IPS-NIHi7 (cell line): ENCODE measurements at regions not wholly inside any gene's neighbourhood (a gene's known extent, or its start where the extent isn't known, plus 50 kb on each side); places are given as distances from the start of the nearest gene placed in this dataset.

Source experiments
- DNase-seq: peaks from one replicate; pipeline ENCODE4 v3.0.0; 2012; ENCODE audit warnings: mixed read lengths; ENCODE audit errors: extremely low spot score

GRCh38 chr16:82567175-82567574, 59.6 kb upstream of the CDH13 start:
- DNase-seq = no peak

- DNase-seq = no peak
Measured at GRCh38 chr16:82563401-82563800, 63.4 kb upstream of the CDH13 start.

- no peak for DNase-seq
Measured at GRCh38 chr16:82562183-82562683, 64.5 kb upstream of the CDH13 start.

GRCh38 chr16:82560805-82561325, 65.9 kb upstream of the CDH13 start:
- peak; percentile 26 for DNase-seq

GRCh38 chr16:82544378-82545160, 82.2 kb upstream of the CDH13 start:
- DNase-seq = no peak

- no peak for DNase-seq
Measured at GRCh38 chr16:82542714-82543113, 84.1 kb upstream of the CDH13 start.

- no peak for DNase-seq
Measured at GRCh38 chr16:82541103-82541502, 85.7 kb upstream of the CDH13 start.

GRCh38 chr16:82535764-82536163, 91.0 kb upstream of the CDH13 start:
- no peak for DNase-seq

GRCh38 chr16:82535262-82535661, 91.5 kb upstream of the CDH13 start:
- no peak for DNase-seq

GRCh38 chr16:82533189-82533588, 93.6 kb upstream of the CDH13 start:
- DNase-seq = no peak

GRCh38 chr16:82530883-82531282, 95.9 kb upstream of the CDH13 start:
- DNase-seq = no peak

GRCh38 chr16:82527101-82527500, 99.7 kb upstream of the CDH13 start:
- DNase-seq = no peak

GRCh38 chr16:82524976-82525375, 101.8 kb upstream of the CDH13 start:
- DNase-seq = no peak

- no peak for DNase-seq
Measured at GRCh38 chr16:82523815-82524214, 103.0 kb upstream of the CDH13 start.

- no peak for DNase-seq
Measured at GRCh38 chr16:82522026-82522425, 104.7 kb upstream of the CDH13 start.

GRCh38 chr16:82518811-82519210, 108.0 kb upstream of the CDH13 start:
- no peak for DNase-seq

- no peak for DNase-seq
Measured at GRCh38 chr16:82514262-82514661, 112.5 kb upstream of the CDH13 start.

GRCh38 chr16:82510789-82511305, 115.9 kb upstream of the CDH13 start:
- DNase-seq = no peak

- DNase-seq = no peak
Measured at GRCh38 chr16:82509691-82510430, 116.9 kb upstream of the CDH13 start.

GRCh38 chr16:82506692-82507670, 119.8 kb upstream of the CDH13 start:
- peak; percentile 23 for DNase-seq

GRCh38 chr16:82504836-82505235, 121.9 kb upstream of the CDH13 start:
- no peak for DNase-seq
